GM23248 (cell line): ENCODE measurements at regions not wholly inside any gene's neighbourhood (a gene's known extent, or its start where the extent isn't known, plus 50 kb on each side); places are given as distances from the start of the nearest gene placed in this dataset.

Experiments used
- DNase-seq: peaks from one replicate; pipeline ENCODE4 v3.0.0-alpha.2; 2015
- H2AFZ ChIP-seq: fragments of 200-600 bp; sonication (generic); 2 replicates; pipeline ENCODE4 v1.6.1; 2016; ENCODE audit warnings: antibody characterized with exemption
- H3F3A ChIP-seq: fragments of 200-600 bp; sonication (generic); 2 replicates; pipeline ENCODE4 v1.6.1; 2016; ENCODE audit warnings: mild to moderate bottlenecking, antibody characterized with exemption, mixed run types; ENCODE audit not compliant: insufficient read depth
- H3K27ac ChIP-seq: fragments of 200-600 bp; sonication (generic); 2 replicates; pipeline ENCODE4 v1.5.1; 2016; ENCODE audit warnings: mild to moderate bottlenecking
- H3K27me3 ChIP-seq: fragments of 200-600 bp; sonication (generic); replicated peaks from 2 replicates; pipeline ENCODE4 v1.6.1; 2016; ENCODE audit warnings: mild to moderate bottlenecking; ENCODE audit not compliant: insufficient read depth
- H3K36me3 ChIP-seq: fragments of 200-600 bp; sonication (generic); 2 replicates; pipeline ENCODE4 v1.6.1; 2016; ENCODE audit warnings: low read depth, mild to moderate bottlenecking
- H3K4me1 ChIP-seq: fragments of 200-600 bp; sonication (generic); 2 replicates; pipeline ENCODE4 v1.6.1; 2016; ENCODE audit warnings: mild to moderate bottlenecking; ENCODE audit not compliant: insufficient read depth
- H3K4me2 ChIP-seq: fragments of 200-600 bp; sonication (generic); one replicate; pipeline ENCODE4 v1.6.1; 2016; ENCODE audit warnings: mild to moderate bottlenecking; ENCODE audit not compliant: unreplicated experiment
- H3K4me3 ChIP-seq: fragments of 200-600 bp; sonication (generic); 2 replicates; pipeline ENCODE4 v1.5.1; 2016; ENCODE audit warnings: mild to moderate bottlenecking
- H3K79me2 ChIP-seq: fragments of 200-600 bp; sonication (generic); 2 replicates; pipeline ENCODE4 v1.6.1; 2016; ENCODE audit warnings: mild to moderate bottlenecking; ENCODE audit not compliant: insufficient read depth
- H3K9ac ChIP-seq: fragments of 200-600 bp; sonication (generic); 2 replicates; pipeline ENCODE4 v1.6.1; 2016; ENCODE audit warnings: mild to moderate bottlenecking
- H3K9me2 ChIP-seq: fragments of 200-600 bp; sonication (generic); 2 replicates; pipeline ENCODE4 v1.6.1; 2016; ENCODE audit warnings: mixed run types, mild to moderate bottlenecking, moderate library complexity; ENCODE audit not compliant: insufficient read depth
- H3K9me3 ChIP-seq: fragments of 200-600 bp; sonication (generic); one replicate; pipeline ENCODE4 v1.6.1; 2017; ENCODE audit warnings: low read depth
- H4K20me1 ChIP-seq: fragments of 200-600 bp; sonication (generic); 2 replicates; pipeline ENCODE4 v1.6.0; 2016; ENCODE audit not compliant: insufficient read depth
- EZH2 ChIP-seq: fragments of 200-600 bp; sonication (generic); IDR thresholded peaks from 2 replicates; pipeline ENCODE4 v1.6.1; 2018; ENCODE audit warnings: antibody characterized with exemption, mild to moderate bottlenecking; ENCODE audit not compliant: insufficient read depth, poor library complexity, severe bottlenecking
- EZH2phosphoT487 ChIP-seq: fragments of 200-600 bp; sonication (generic); IDR thresholded peaks from 2 replicates; pipeline ENCODE4 v1.6.1; 2018; ENCODE audit warnings: antibody characterized with exemption, moderate library complexity, mild to moderate bottlenecking, low read depth; ENCODE audit not compliant: insufficient read depth
- WGBS, 2 experiments: methylation state at CpG; one replicate each; pipeline ENCODE4 v1.1.6; 2015 to 2017; ENCODE audit warnings: low lambda C conversion rate in 2 of 2, low coverage in 1 of 2; ENCODE audit errors: missing lambda C conversion rate in 2 of 2; 5-methylcytosine and 5-hydroxymethylcytosine counted together
- in situ Hi-C: fragments of 300-500 bp; cut with MboI; formaldehyde crosslinking; loops from 2 replicates; pipeline ENCODE4 v1.15.0; 2020

DNA sequence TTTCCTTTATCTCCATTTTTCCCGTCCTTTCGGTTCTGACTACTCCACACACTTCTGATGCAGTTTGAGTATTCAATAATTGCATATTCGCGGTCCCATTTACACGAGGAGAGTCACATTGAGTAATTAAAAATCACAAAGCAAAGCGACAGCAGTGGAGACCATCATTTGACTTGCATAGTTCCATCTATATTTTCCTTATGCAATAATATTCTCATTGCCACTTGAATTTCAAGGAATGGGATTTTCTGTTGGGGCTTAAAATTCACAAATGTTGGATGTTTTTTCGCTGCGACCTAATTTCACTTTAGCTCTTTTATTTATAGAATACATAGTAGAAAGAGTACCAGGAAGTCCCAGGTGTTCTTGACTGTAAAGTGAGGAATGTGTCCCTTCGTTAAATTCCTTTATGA, 186.8 kb downstream of the ZEB2 start:
- H3F3A ChIP-seq, result no peaks in the 10 kb centered on the region
- no peaks in the 10 kb centered on the region for H3K36me3 ChIP-seq
- H3K9ac ChIP-seq, result peak overlapping the region; percentile 59; the same call in 1 of the 2 replicates
- TF ChIP-seq EZH2phosphoT487 (no peak), EZH2 (no peak)
- no peaks in the 10 kb centered on the region for H3K27me3 ChIP-seq
- no peak overlapping the region; the same call in 1 of the 2 replicates for H3K27ac ChIP-seq
- 57 to 58% methylated on average over 9 of the region's 9 CpGs for WGBS, 2 experiments
- H3K4me2 ChIP-seq, result peak overlapping the region; percentile 81
- no peaks in the 10 kb centered on the region for H4K20me1 ChIP-seq
- H3K9me3 ChIP-seq, result no peaks in the 10 kb centered on the region
- no peaks in the 10 kb centered on the region; the same call in 1 of the 2 replicates for H3K9me2 ChIP-seq
- peak overlapping the region; percentile 91 for H3K4me3 ChIP-seq
- no peak for DNase-seq
- in situ Hi-C loops, result no loop called here
- peaks cover 28% of the 10 kb centered on the region for H3K79me2 ChIP-seq
- H2AFZ ChIP-seq, result peak overlapping the region; percentile 89
- peaks cover 9% of the 10 kb centered on the region for H3K4me1 ChIP-seq

DNA sequence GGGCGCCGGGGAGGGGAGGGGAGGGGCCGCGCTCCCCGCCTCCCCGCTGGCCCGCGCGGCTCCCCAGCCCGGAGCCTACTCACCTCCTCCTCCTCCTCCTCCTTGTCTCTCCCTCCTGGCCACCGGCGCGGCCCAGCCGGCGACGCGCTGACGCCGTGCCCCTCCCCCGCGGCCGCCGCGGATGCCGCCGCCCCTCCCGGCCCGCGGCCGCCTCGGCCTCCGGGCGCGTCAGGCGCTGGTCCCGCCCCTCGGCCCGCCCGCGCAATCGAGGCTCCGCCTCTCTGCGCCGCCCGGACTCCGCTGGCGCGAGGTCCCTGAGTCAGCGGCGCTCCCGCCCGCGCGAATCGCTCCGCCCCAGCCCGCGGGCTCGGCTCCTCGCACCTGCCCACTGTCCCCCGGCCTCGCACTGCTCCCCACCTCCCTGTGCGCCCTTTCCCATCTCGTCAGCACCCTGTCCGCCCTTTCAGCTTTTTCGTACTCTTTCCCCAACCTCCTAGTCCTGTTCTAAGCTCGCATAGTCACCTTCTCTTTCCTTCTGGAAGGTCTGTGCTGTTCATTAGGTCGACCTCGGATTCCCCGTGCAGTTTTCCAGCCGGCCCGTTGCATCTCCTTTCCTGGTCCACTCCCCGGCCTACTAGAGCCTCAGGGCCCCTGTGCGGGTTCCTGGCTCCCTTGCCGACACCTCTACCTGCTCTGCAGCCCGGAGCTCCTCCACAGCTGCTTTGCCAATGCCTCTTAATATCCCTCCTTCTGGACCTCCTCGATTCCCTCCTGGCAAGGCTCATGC, 187.4 kb downstream of the ZEB2 start:
- H3F3A ChIP-seq, result no peaks in the 10 kb centered on the region
- no peaks in the 10 kb centered on the region for H3K36me3 ChIP-seq
- DNase-seq, result peak; percentile 97
- no peaks in the 10 kb centered on the region for H3K27me3 ChIP-seq
- peaks cover 34% of the 10 kb centered on the region for H3K79me2 ChIP-seq
- no peaks in the 10 kb centered on the region for H3K9me2 ChIP-seq
- no peaks in the 10 kb centered on the region for H3K9me3 ChIP-seq
- H3K9ac ChIP-seq, result peak overlapping the region; percentile 84
- in situ Hi-C loops, result no loop called here
- WGBS, 2 experiments, result 2 to 3% methylated on average over 20 to 71 of the region's 77 CpGs
- H3K27ac ChIP-seq, result peak overlapping the region; percentile 62
- peak overlapping the region; percentile 91 for H3K4me3 ChIP-seq
- TF ChIP-seq EZH2, result no peak
- TF ChIP-seq EZH2phosphoT487, result no peak
- peak overlapping the region; percentile 89 for H2AFZ ChIP-seq
- peak overlapping the region; percentile 97 for H3K4me2 ChIP-seq
- no peaks in the 10 kb centered on the region for H4K20me1 ChIP-seq
- peaks cover 9% of the 10 kb centered on the region for H3K4me1 ChIP-seq

DNA sequence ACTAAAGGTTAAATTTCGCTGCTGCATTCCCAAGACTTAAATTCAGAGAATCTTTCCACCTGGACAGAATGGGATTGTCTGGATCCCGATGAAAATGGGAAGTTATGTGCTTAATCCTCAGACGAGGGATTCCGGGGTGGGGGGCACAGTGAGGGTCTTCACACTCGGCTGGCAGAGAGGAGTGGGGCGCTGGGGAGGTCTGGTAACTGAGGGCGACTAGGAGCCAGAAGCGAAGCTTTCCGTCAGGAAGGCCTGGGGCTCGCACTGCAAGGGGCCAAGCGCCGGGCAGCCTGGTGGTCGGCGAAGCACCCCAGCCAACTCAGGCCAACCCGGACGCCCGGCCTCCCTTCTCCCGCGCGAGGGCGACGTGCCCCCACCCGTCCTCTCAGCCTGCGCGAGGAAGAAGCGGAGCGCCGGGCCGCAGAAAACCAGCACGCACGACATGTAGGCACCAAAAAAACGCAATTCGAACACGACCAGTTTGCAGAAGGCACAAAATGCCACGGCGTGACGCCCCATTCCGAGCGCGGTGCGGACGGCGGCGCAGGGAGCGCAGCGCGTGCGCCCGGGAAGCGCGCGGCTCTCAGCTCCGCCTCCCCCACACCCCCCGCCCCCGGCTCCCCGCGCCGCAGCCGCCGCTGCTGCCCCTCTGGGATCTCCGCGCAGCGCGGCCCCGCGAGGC, 188.1 kb downstream of the ZEB2 start:
- H3K4me1 ChIP-seq, result peaks cover 9% of the 10 kb centered on the region
- peak overlapping the region; percentile 62 for H3K27ac ChIP-seq
- no peaks in the 10 kb centered on the region for H4K20me1 ChIP-seq
- H2AFZ ChIP-seq, result peak overlapping the region; percentile 81
- H3K27me3 ChIP-seq, result no peaks in the 10 kb centered on the region
- 0 to 1% methylated on average over 29 to 47 of the region's 66 CpGs for WGBS, 2 experiments
- TF ChIP-seq EZH2, result no peak
- no peak for TF ChIP-seq EZH2phosphoT487
- in situ Hi-C loops, result no loop called here
- DNase-seq, result peak; percentile 86
- H3K9me2 ChIP-seq, result no peaks in the 10 kb centered on the region
- peak overlapping the region; percentile 97 for H3K4me2 ChIP-seq
- peak overlapping the region; percentile 91 for H3K4me3 ChIP-seq
- H3K36me3 ChIP-seq, result no peaks in the 10 kb centered on the region
- no peaks in the 10 kb centered on the region for H3K9me3 ChIP-seq
- no peaks in the 10 kb centered on the region for H3F3A ChIP-seq
- peak overlapping the region; percentile 84 for H3K9ac ChIP-seq
- H3K79me2 ChIP-seq, result peaks cover 34% of the 10 kb centered on the region

DNA sequence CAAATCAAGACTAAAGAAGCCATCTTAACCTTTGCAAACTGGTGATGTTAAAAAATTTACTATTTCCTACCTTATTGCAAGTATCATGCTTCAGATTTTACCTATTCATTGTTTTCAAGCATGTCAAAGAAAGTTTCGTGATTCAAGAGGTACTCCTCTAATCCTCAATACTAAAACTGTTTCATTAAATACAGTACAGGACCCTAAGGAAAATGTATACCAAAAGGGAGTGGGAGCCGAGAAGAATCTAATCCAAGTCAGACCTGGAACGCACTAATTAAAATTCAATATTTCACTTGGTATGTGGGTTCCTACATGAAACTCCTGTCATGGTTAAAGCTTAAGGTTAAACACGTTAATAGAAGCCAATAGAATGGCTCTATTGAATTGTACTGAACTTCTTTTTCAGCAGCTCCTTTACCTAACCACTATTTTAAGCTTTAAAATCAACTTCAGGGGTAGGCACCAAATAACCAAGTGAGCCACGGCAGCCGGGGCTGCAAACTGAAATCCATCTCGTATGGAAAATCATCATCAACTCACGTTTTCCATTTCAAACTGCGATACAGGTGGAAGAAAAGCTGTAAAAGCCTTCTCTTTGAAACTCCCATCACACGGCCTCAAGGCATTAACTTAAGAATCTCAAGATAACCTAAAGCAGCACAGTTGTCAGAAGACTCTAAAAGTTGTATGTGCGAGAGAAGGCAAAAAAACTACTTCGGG, 188.8 kb downstream of the ZEB2 start:
- TF ChIP-seq EZH2phosphoT487 (no peak), EZH2 (no peak)
- in situ Hi-C loops, result no loop called here

More for the DNA sequence above, 188.8 kb downstream of the ZEB2 start:
- peak overlapping the region; percentile 97 for H3K4me2 ChIP-seq
- peak overlapping the region; percentile 84 for H3K9ac ChIP-seq
- H3K9me2 ChIP-seq, result no peaks in the 10 kb centered on the region
- H3K79me2 ChIP-seq, result peaks cover 41% of the 10 kb centered on the region
- peak; percentile 38 for DNase-seq
- peak overlapping the region; percentile 62 for H3K27ac ChIP-seq
- H3K4me1 ChIP-seq, result peaks cover 9% of the 10 kb centered on the region
- H2AFZ ChIP-seq, result peak overlapping the region; percentile 81
- no peaks in the 10 kb centered on the region for H3K36me3 ChIP-seq
- WGBS, 2 experiments, result 7% methylated on average over 12 of the region's 12 CpGs
- no peaks in the 10 kb centered on the region for H3K9me3 ChIP-seq
- H3F3A ChIP-seq, result no peaks in the 10 kb centered on the region
- no peaks in the 10 kb centered on the region for H4K20me1 ChIP-seq
- peak overlapping the region; percentile 91 for H3K4me3 ChIP-seq
- H3K27me3 ChIP-seq, result no peaks in the 10 kb centered on the region
